Activated naive CD8-positive, alpha-beta T cell treated with anti-CD3 and anti-CD28 coated beads, Interleukin-2, amount 10 ng/mL, durations not matched to agents 7 days and 5 days (primary cell): ENCODE measurements at regions not wholly inside any gene's neighbourhood (a gene's known extent, or its start where the extent isn't known, plus 50 kb on each side); places are given as distances from the start of the nearest gene placed in this dataset.

ENCODE experiments used
- ATAC-seq: fragments of 150-1000 bp; cut with Tn5 transposase; one replicate; pipeline ENCODE4 v1.10.0; 2021; ENCODE audit warnings: low read depth, moderate library complexity
- POLR2A ChIA-PET: fragments of 350-600 bp; sonication (Branson Sonifier 250); formaldehyde crosslinking; loops from one replicate; lab custom pipeline; 2021; ENCODE audit warnings: antibody characterized with exemption; lab: Charles Lee
- DNase-seq: peaks from one replicate; pipeline ENCODE4 v3.0.0; 2021
- H3K27ac Mint-ChIP-seq: one replicate; pipeline ENCODE4 v1.8.0; 2022; ENCODE audit warnings: mild to moderate bottlenecking, mixed read lengths
- H3K27me3 Mint-ChIP-seq: one replicate; pipeline ENCODE4 v1.8.0; 2022; ENCODE audit warnings: mild to moderate bottlenecking, moderate library complexity, mixed read lengths
- H3K36me3 Mint-ChIP-seq: one replicate; pipeline ENCODE4 v1.8.0; 2021; ENCODE audit warnings: mild to moderate bottlenecking, mixed read lengths
- H3K4me1 Mint-ChIP-seq: one replicate; pipeline ENCODE4 v1.8.0; 2021; ENCODE audit warnings: mixed read lengths
- H3K4me3 Mint-ChIP-seq: one replicate; pipeline ENCODE4 v1.8.0; 2022; ENCODE audit warnings: mild to moderate bottlenecking, moderate library complexity, mixed read lengths
- H3K9me3 Mint-ChIP-seq: one replicate; pipeline ENCODE4 v1.8.0; 2021; ENCODE audit warnings: mixed read lengths

- H3K27me3 Mint-ChIP-seq = no peaks in the 10 kb centered on the region
- POLR2A ChIA-PET = no interaction called here
- no peak overlapping the region for H3K27ac Mint-ChIP-seq
- no peaks in the 10 kb centered on the region for H3K4me1 Mint-ChIP-seq
- H3K9me3 Mint-ChIP-seq = peaks cover 7% of the 10 kb centered on the region
- H3K4me3 Mint-ChIP-seq = no peak overlapping the region
- ATAC-seq (no peak), DNase-seq (no peak)
- no peaks in the 10 kb centered on the region for H3K36me3 Mint-ChIP-seq
Observed at GRCh38 chr5:12794476-12795332, 890.5 kb upstream of the CTNND2 start.

DNA sequence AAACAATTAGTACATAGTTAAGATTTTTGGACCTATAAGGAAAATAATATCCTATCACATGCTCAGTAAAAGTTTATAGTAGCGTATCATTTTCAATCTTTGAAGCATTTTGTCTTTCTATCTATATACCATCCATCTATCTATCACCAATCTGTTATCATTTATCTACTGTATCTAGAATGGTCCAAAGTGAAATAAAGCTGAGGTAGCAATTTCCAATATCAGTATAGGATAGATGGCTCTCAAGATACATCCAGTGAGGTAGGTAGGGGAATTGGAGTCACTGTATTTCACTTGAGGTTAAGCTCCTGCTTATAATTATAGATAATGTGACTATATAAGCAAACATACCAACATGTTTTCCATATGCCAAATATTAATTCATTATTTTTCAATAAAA, 889.1 kb upstream of the CTNND2 start:
- peaks cover 7% of the 10 kb centered on the region for H3K9me3 Mint-ChIP-seq
- H3K4me1 Mint-ChIP-seq = no peaks in the 10 kb centered on the region
- no peak for ATAC-seq
- H3K27me3 Mint-ChIP-seq = no peaks in the 10 kb centered on the region
- no peak overlapping the region for H3K27ac Mint-ChIP-seq
- no peak for DNase-seq
- H3K36me3 Mint-ChIP-seq = no peaks in the 10 kb centered on the region
- H3K4me3 Mint-ChIP-seq = no peak overlapping the region
- POLR2A ChIA-PET = no interaction called here

- POLR2A ChIA-PET = no interaction called here
Observed at GRCh38 chr5:12780536-12780935, 876.3 kb upstream of the CTNND2 start.

GRCh38 chr5:12777342-12777741, 873.1 kb upstream of the CTNND2 start:
- no peaks in the 10 kb centered on the region for H3K36me3 Mint-ChIP-seq
- H3K27ac Mint-ChIP-seq = no peak overlapping the region
- no peak for DNase-seq
- POLR2A ChIA-PET = no interaction called here
- H3K4me3 Mint-ChIP-seq = no peak overlapping the region
- no peaks in the 10 kb centered on the region for H3K4me1 Mint-ChIP-seq
- peaks cover 3% of the 10 kb centered on the region for H3K9me3 Mint-ChIP-seq
- no peaks in the 10 kb centered on the region for H3K27me3 Mint-ChIP-seq
- ATAC-seq = no peak

More at GRCh38 chr5:12780536-12780935, 876.3 kb upstream of the CTNND2 start:
- Mint-ChIP-seq H3K9me3 (peaks cover 5% of the 10 kb centered on the region), H3K4me1 (no peaks in the 10 kb centered on the region), H3K4me3 (no peak overlapping the region), H3K36me3 (no peaks in the 10 kb centered on the region), H3K27ac (no peak overlapping the region), H3K27me3 (no peaks in the 10 kb centered on the region)
- ATAC-seq = no peak
- DNase-seq = no peak

GRCh38 chr5:12772276-12772675, 868.0 kb upstream of the CTNND2 start:
- Mint-ChIP-seq H3K4me3 (no peak overlapping the region), H3K27me3 (no peaks in the 10 kb centered on the region), H3K27ac (no peak overlapping the region), H3K9me3 (peaks cover 1% of the 10 kb centered on the region), H3K4me1 (no peaks in the 10 kb centered on the region), H3K36me3 (no peaks in the 10 kb centered on the region)
- POLR2A ChIA-PET = no interaction called here
- DNase-seq (no peak), ATAC-seq (no peak)

GRCh38 chr5:12759377-12759776, 855.1 kb upstream of the CTNND2 start:
- H3K27ac Mint-ChIP-seq = no peak overlapping the region
- DNase-seq = no peak
- no peaks in the 10 kb centered on the region for H3K4me1 Mint-ChIP-seq
- no peaks in the 10 kb centered on the region for H3K27me3 Mint-ChIP-seq
- H3K9me3 Mint-ChIP-seq = peaks cover 5% of the 10 kb centered on the region
- POLR2A ChIA-PET = no interaction called here
- no peak overlapping the region for H3K4me3 Mint-ChIP-seq
- no peak for ATAC-seq
- no peaks in the 10 kb centered on the region for H3K36me3 Mint-ChIP-seq

DNA sequence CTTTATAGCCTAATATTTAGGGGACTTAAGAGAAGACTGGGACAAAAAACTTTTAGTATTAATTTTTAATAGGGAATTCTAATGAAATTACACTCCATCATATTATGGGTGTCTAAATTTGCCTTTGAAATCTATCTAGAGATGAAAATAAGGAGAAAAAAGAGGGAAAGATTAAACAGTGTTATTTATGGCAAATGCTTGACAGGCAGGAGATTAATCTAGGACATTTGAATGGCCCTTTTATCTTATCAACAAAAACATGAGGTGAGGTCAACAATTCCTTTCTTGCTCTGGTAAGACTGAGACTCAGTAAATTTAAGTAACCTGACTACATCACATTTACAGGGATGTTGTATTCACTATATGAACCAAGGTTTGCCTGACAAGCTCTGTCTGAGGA, 852.8 kb upstream of the CTNND2 start:
- H3K36me3 Mint-ChIP-seq = no peaks in the 10 kb centered on the region
- POLR2A ChIA-PET = no interaction called here
- no peak overlapping the region for H3K27ac Mint-ChIP-seq
- H3K27me3 Mint-ChIP-seq = no peaks in the 10 kb centered on the region
- no peak overlapping the region for H3K4me3 Mint-ChIP-seq
- ATAC-seq (no peak), DNase-seq (no peak)
- no peaks in the 10 kb centered on the region for H3K4me1 Mint-ChIP-seq
- peaks cover 4% of the 10 kb centered on the region for H3K9me3 Mint-ChIP-seq

DNA sequence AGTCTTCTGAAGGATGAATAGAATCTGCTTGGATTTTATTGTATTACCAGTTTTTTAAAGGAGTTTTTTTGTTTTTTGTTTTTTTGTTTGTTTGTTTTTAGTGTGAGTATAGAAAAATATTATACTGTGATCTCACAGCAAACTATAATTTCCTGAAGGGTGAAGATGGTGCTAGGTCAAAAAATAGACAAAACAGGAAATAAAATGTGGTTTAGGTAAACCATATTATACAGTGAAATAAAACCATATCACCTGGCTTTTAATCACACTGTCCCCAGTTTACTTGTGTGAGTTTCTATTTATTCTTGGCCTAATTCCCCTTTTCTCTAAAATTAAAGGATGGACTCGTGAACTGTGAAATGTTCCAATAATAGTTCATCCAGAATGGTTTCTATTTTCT, 841.3 kb upstream of the CTNND2 start:
- Mint-ChIP-seq H3K27me3 (no peaks in the 10 kb centered on the region), H3K9me3 (peaks cover 8% of the 10 kb centered on the region), H3K36me3 (no peaks in the 10 kb centered on the region), H3K4me1 (no peaks in the 10 kb centered on the region), H3K4me3 (no peak overlapping the region), H3K27ac (no peak overlapping the region)
- no peak for DNase-seq
- no peak for ATAC-seq
- POLR2A ChIA-PET = no interaction called here

DNA sequence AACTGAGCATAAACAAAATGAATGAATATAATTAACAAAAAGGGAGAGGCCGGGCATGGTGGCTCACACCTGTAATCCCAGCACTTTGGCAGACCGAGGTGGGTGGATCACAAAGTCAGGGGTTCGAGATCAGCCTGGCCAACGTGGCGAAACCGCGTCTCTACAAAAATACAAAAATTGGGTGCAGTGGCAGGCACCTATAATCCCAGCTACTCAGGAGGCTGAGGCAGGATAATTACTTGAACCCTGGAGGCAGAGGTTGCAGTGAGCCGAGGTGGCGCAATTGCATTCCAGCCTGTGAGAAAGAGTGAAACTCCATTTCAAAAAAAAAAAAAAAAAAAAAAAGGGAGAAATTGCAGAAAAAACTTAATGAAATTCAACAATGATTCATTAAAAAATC, 839.3 kb upstream of the CTNND2 start:
- H3K27ac Mint-ChIP-seq = no peak overlapping the region
- H3K4me1 Mint-ChIP-seq = no peaks in the 10 kb centered on the region
- H3K27me3 Mint-ChIP-seq = no peaks in the 10 kb centered on the region
- peaks cover 8% of the 10 kb centered on the region for H3K9me3 Mint-ChIP-seq
- no peak overlapping the region for H3K4me3 Mint-ChIP-seq
- DNase-seq (no peak), ATAC-seq (no peak)
- H3K36me3 Mint-ChIP-seq = no peaks in the 10 kb centered on the region
- POLR2A ChIA-PET = no interaction called here

- no peaks in the 10 kb centered on the region for H3K36me3 Mint-ChIP-seq
- POLR2A ChIA-PET = no interaction called here
- DNase-seq = no peak
- H3K27me3 Mint-ChIP-seq = no peaks in the 10 kb centered on the region
- H3K27ac Mint-ChIP-seq = no peak overlapping the region
- no peak overlapping the region for H3K4me3 Mint-ChIP-seq
- no peak for ATAC-seq
- peaks cover 11% of the 10 kb centered on the region for H3K9me3 Mint-ChIP-seq
- H3K4me1 Mint-ChIP-seq = no peaks in the 10 kb centered on the region
Observed at GRCh38 chr5:12730354-12730753, 826.1 kb upstream of the CTNND2 start.

DNA sequence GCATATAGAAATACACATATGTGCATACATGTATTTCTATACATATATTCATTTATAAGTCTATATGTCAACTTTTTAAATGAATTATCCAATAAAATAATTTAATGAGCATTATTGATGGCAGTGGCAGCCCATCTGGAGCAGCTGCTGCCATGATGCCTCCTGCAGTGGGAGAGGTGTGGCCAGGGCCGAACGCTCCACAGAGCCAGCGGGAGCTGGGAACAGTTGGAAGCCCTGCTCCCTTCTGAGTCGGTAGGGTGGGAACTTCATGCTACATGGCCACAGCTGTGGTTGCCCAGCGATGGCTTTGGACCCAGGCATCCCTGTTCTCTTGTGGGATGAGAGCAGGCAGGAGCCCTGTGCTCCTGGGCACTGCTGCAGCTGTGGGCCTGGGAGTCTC, 812.4 kb upstream of the CTNND2 start:
- Mint-ChIP-seq H3K27me3 (no peaks in the 10 kb centered on the region), H3K9me3 (no peaks in the 10 kb centered on the region), H3K36me3 (no peaks in the 10 kb centered on the region), H3K4me1 (no peaks in the 10 kb centered on the region), H3K4me3 (no peak overlapping the region), H3K27ac (no peak overlapping the region)
- DNase-seq = no peak
- no peak for ATAC-seq
- POLR2A ChIA-PET = no interaction called here

DNA sequence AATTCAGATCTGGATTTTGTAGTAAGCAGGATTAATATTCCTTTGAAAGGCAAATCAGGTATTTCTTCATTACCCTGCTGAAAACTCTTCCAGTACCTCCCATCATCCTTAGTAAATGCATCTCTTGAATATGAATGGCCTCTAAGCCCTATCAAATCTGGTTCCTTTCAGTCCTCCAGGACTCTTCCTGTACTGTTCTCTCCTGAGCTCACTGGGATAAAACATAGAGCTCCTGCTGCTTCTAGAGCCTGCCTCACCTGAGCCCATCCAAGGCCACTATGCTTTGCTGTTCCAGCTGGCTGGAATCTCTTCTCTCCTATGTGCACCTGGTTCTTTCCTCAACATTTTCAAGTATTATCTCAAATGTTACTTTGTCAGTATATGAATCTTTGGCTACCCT, 803.3 kb upstream of the CTNND2 start:
- Mint-ChIP-seq H3K4me1 (no peaks in the 10 kb centered on the region), H3K4me3 (no peak overlapping the region), H3K9me3 (peaks cover 5% of the 10 kb centered on the region), H3K27me3 (no peaks in the 10 kb centered on the region), H3K36me3 (no peaks in the 10 kb centered on the region), H3K27ac (no peak overlapping the region)
- POLR2A ChIA-PET = no interaction called here
- DNase-seq (no peak), ATAC-seq (no peak)

DNA sequence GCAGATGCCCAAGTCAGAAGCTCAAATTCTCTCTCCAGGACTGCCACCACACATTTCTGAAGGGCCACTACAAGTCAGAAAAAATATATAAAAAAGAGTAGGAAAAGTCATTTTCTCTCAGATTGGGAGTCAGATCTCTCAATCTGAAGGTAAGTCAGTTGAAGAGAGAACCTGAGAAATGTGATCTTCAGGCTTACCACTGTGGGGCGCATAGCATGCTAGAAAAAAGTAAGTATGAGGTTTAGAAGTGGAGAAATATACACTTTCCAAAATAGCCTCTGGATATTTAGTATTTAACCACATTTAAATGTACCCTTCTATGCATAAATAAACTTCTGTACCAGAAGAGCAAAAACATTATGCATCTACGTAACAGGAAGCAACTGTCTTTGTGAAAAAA, 800.7 kb upstream of the CTNND2 start:
- H3K36me3 Mint-ChIP-seq = no peaks in the 10 kb centered on the region
- POLR2A ChIA-PET = no interaction called here
- H3K9me3 Mint-ChIP-seq = peaks cover 5% of the 10 kb centered on the region
- H3K4me3 Mint-ChIP-seq = no peak overlapping the region
- H3K27ac Mint-ChIP-seq = no peak overlapping the region
- no peaks in the 10 kb centered on the region for H3K4me1 Mint-ChIP-seq
- H3K27me3 Mint-ChIP-seq = no peaks in the 10 kb centered on the region
- ATAC-seq = no peak
- DNase-seq = no peak

DNA sequence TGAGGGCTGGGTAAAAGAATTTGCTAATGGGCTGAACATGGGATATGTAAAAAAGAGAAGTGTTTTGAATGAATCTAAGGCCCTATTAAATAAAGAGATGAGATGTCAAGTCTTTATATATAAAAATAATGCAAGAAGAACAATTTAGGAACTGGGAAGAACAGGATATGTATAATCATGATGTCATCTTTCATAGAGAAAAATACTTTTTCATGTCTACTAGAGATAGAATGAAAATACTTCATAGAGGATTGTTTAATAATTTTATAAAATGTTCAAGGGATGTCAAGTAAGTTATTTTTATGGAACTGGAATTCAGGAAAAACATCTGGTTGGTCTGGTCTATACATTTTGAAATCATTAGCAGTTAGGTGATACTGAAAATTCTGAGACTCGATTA, 799.0 kb upstream of the CTNND2 start:
- POLR2A ChIA-PET = no interaction called here
- H3K9me3 Mint-ChIP-seq = peaks cover 3% of the 10 kb centered on the region
- no peaks in the 10 kb centered on the region for H3K4me1 Mint-ChIP-seq
- H3K27ac Mint-ChIP-seq = no peak overlapping the region
- no peak for ATAC-seq
- no peaks in the 10 kb centered on the region for H3K36me3 Mint-ChIP-seq
- no peak for DNase-seq
- H3K27me3 Mint-ChIP-seq = no peaks in the 10 kb centered on the region
- no peak overlapping the region for H3K4me3 Mint-ChIP-seq
